Keratinocyte (primary cell): ENCODE measurements at regions not wholly inside any gene's neighbourhood (a gene's known extent, or its start where the extent isn't known, plus 50 kb on each side); places are given as distances from the start of the nearest gene placed in this dataset.

Experiments used
- DNase-seq: peaks from one replicate; pipeline ENCODE4 v3.0.0-alpha.2; 2011; ENCODE audit warnings: low read depth, missing footprints, low spot score
- FAIRE-seq: peaks from 2 replicates; lab custom pipeline; 2011; peaks lifted over from hg19 to GRCh38; lab: Jason Lieb, UNC
- H2AFZ ChIP-seq: 2 replicates; pipeline ENCODE4 v1.6.0; 2012; ENCODE audit warnings: low read length, control low read depth, inconsistent platforms; ENCODE audit not compliant: control insufficient read depth
- H3K27ac ChIP-seq: 2 replicates; pipeline ENCODE4 v1.5.1; 2011; ENCODE audit warnings: low read length; ENCODE audit not compliant: control insufficient read depth, insufficient read depth
- H3K27me3 ChIP-seq: 3 replicates; pipeline ENCODE4 v1.6.0; 2011; ENCODE audit warnings: low read length; ENCODE audit not compliant: control insufficient read depth, insufficient read depth; ENCODE audit errors: extremely low read depth
- H3K36me3 ChIP-seq, 2 experiments: 2 replicates in 1 of 2; 3 replicates in 1 of 2; pipeline ENCODE4 v1.5.1; 2011; ENCODE audit warnings: low read length in 2 of 2, mild to moderate bottlenecking in 1 of 2; ENCODE audit not compliant: control insufficient read depth in 2 of 2, insufficient read depth in 2 of 2; ENCODE audit errors: extremely low read depth in 1 of 2
- H3K4me1 ChIP-seq: 3 replicates; pipeline ENCODE4 v1.5.1; 2011; ENCODE audit warnings: low read length; ENCODE audit not compliant: control insufficient read depth, insufficient read depth; ENCODE audit errors: extremely low read depth
- H3K4me2 ChIP-seq: 3 replicates; pipeline ENCODE4 v1.6.0; 2011; ENCODE audit warnings: low read depth, low read length; ENCODE audit not compliant: control insufficient read depth, insufficient read depth; ENCODE audit errors: extremely low read depth
- H3K4me3 ChIP-seq, 3 experiments: fragments of 200-600 bp in 1 of 3; sonication (generic) in 1 of 3; 2 replicates in 2 of 3; 3 replicates in 1 of 3; pipeline ENCODE4 v1.5.1; 2011 to 2016; ENCODE audit warnings: low read length in 3 of 3, mild to moderate bottlenecking in 3 of 3, control low read depth in 2 of 3, inconsistent platforms in 1 of 3, low read depth in 1 of 3, mixed read lengths in 1 of 3, mixed run types in 1 of 3, moderate library complexity in 1 of 3; ENCODE audit not compliant: control insufficient read depth in 2 of 3, insufficient read depth in 2 of 3; ENCODE audit errors: extremely low read depth in 1 of 3
- H3K79me2 ChIP-seq: 2 replicates; pipeline ENCODE4 v1.6.0; 2012; ENCODE audit warnings: low read length; ENCODE audit not compliant: control insufficient read depth, insufficient read depth
- H3K9ac ChIP-seq: 3 replicates; pipeline ENCODE4 v1.6.0; 2011; ENCODE audit warnings: low read length; ENCODE audit not compliant: control insufficient read depth, insufficient read depth; ENCODE audit errors: extremely low read depth
- H3K9me1 ChIP-seq: 3 replicates; pipeline ENCODE4 v1.6.0; 2011; ENCODE audit warnings: low read length; ENCODE audit not compliant: control insufficient read depth, insufficient read depth; ENCODE audit errors: extremely low read depth
- H3K9me3 ChIP-seq: 2 replicates; pipeline ENCODE4 v1.5.1; 2012; ENCODE audit warnings: low read depth, low read length; ENCODE audit not compliant: control insufficient read depth
- H4K20me1 ChIP-seq: 3 replicates; pipeline ENCODE4 v1.6.0; 2011; ENCODE audit warnings: low read length; ENCODE audit not compliant: control insufficient read depth, insufficient read depth; ENCODE audit errors: extremely low read depth
- CTCF ChIP-seq, 3 experiments: IDR thresholded peaks in 1 of 3; conservative IDR thresholded peaks in 1 of 3; optimal IDR thresholded peaks in 1 of 3; 2 replicates in 2 of 3; 3 replicates in 1 of 3; pipeline versions ENCODE3 to v1.5.1; 2011; ENCODE audit warnings: low read length in 3 of 3, mild to moderate bottlenecking in 3 of 3, moderate library complexity in 2 of 3, control low read depth in 1 of 3, inconsistent platforms in 1 of 3; ENCODE audit not compliant: insufficient read depth in 2 of 3; ENCODE audit errors: extremely low read depth in 1 of 3
- EZH2 ChIP-seq: IDR thresholded peaks from one replicate; pipeline ENCODE4 v1.6.1; 2012; ENCODE audit warnings: inconsistent platforms, mild to moderate bottlenecking, low read length, moderate library complexity
- dilution Hi-C: fragments of 300-500 bp; cut with MboI; formaldehyde crosslinking; loops from one replicate; pipeline ENCODE4 v1.7.0; 2020; ENCODE audit warnings: low sequenced_read_pairs; ENCODE audit not compliant: extremely low pct_ligation_motif_present

GRCh38 chr2:856456-856855 is 94.2 kb upstream of the SNTG2 start:
- dilution Hi-C loops: no loop called here
- FAIRE-seq: no peak
- no peaks in the 10 kb centered on the region for H3K36me3 ChIP-seq

GRCh38 chr2:856041-856440 is 94.6 kb upstream of the SNTG2 start:
- Histone ChIP-seq H4K20me1 (no peaks in the 10 kb centered on the region), H3K4me3 (no peak overlapping the region), H3K9me1 (no peaks in the 10 kb centered on the region), H3K36me3 (no peaks in the 10 kb centered on the region), H3K27me3 (no peaks in the 10 kb centered on the region), H2AFZ (no peak overlapping the region), H3K4me1 (no peaks in the 10 kb centered on the region), H3K9ac (no peak overlapping the region), H3K79me2 (no peaks in the 10 kb centered on the region), H3K9me3 (no peaks in the 10 kb centered on the region), H3K27ac (no peak overlapping the region), H3K4me2 (no peak overlapping the region)
- TF ChIP-seq CTCF (optimal IDR thresholded peaks at IDR 0.05 in 1 of 3, IDR thresholded peaks at IDR 0.05 in 1 of 3, conservative IDR thresholded peaks at IDR 0.05 in 1 of 3; ENCODE audit: extremely low read depth in 1 of 3, insufficient read depth in 2 of 3, low read length in 3 of 3) (no peak), EZH2 (no peak)
- no peak for DNase-seq
- FAIRE-seq: no peak
- dilution Hi-C loops: no loop called here

More at GRCh38 chr2:856456-856855, 94.2 kb upstream of the SNTG2 start:
- no peaks in the 10 kb centered on the region for H4K20me1 ChIP-seq
- no peak for TF ChIP-seq CTCF (optimal IDR thresholded peaks at IDR 0.05 in 1 of 3, IDR thresholded peaks at IDR 0.05 in 1 of 3, conservative IDR thresholded peaks at IDR 0.05 in 1 of 3; ENCODE audit: extremely low read depth in 1 of 3, insufficient read depth in 2 of 3, low read length in 3 of 3)
- no peak for TF ChIP-seq EZH2
- H3K27ac ChIP-seq: no peak overlapping the region
- H2AFZ ChIP-seq: no peak overlapping the region
- no peak overlapping the region for H3K9ac ChIP-seq
- H3K79me2 ChIP-seq: no peaks in the 10 kb centered on the region
- no peaks in the 10 kb centered on the region for H3K9me1 ChIP-seq
- H3K4me1 ChIP-seq: no peaks in the 10 kb centered on the region
- H3K27me3 ChIP-seq: no peaks in the 10 kb centered on the region
- no peak overlapping the region for H3K4me3 ChIP-seq
- H3K4me2 ChIP-seq: no peak overlapping the region
- no peak for DNase-seq
- no peaks in the 10 kb centered on the region for H3K9me3 ChIP-seq
